PC-9 (cell line): ENCODE measurements at regions not wholly inside any gene's neighbourhood (a gene's known extent, or its start where the extent isn't known, plus 50 kb on each side); places are given as distances from the start of the nearest gene placed in this dataset.

Source experiments
- BruUV-seq: library from RNA; stranded (reverse); fragments of 400-500 nt; replicated peaks from 2 replicates; lab custom pipeline; 2021; lab: Mats Ljungman, UMichigan
- CTCF ChIA-PET: fragments of 300-600 bp; sonication (Branson Sonifier 250); formaldehyde crosslinking; loops from one replicate; lab custom pipeline; 2022; ENCODE audit warnings: antibody characterized with exemption; lab: Charles Lee
- POLR2A ChIA-PET: fragments of 300-600 bp; sonication (Branson Sonifier 250); formaldehyde crosslinking; loops from one replicate; lab custom pipeline; 2022; ENCODE audit warnings: antibody characterized with exemption; ENCODE audit not compliant: unreplicated experiment; lab: Charles Lee
- DNase-seq, 2 experiments: peaks; one replicate each; pipeline versions ENCODE4 v3.0.0 to v3.0.0-alpha.2; 2015 to 2022; ENCODE audit warnings: mixed read lengths in 1 of 2
- H2AFZ ChIP-seq: fragments of 200-600 bp; sonication (generic); 2 replicates; pipeline ENCODE4 v1.8.1; 2017; ENCODE audit warnings: antibody characterized with exemption
- H3F3A ChIP-seq: fragments of 200-600 bp; sonication (generic); 2 replicates; pipeline ENCODE4 v1.8.1; 2017; ENCODE audit warnings: antibody characterized with exemption, mild to moderate bottlenecking, low read depth; ENCODE audit not compliant: insufficient read depth
- H3K27ac ChIP-seq: fragments of 200-600 bp; sonication (generic); 2 replicates; pipeline ENCODE4 v1.6.1; 2016; ENCODE audit warnings: mixed run types
- H3K27me3 ChIP-seq: fragments of 200-600 bp; sonication (generic); 2 replicates; pipeline ENCODE4 v1.6.1; 2016; ENCODE audit warnings: low read depth, mixed run types; ENCODE audit not compliant: insufficient read depth
- H3K36me3 ChIP-seq: fragments of 200-600 bp; sonication (generic); 2 replicates; pipeline ENCODE4 v1.6.1; 2016; ENCODE audit warnings: low read depth, mixed run types
- H3K4me1 ChIP-seq: fragments of 200-600 bp; sonication (generic); replicated peaks from 2 replicates; pipeline ENCODE4 v1.6.1; 2016; ENCODE audit warnings: mixed run types; ENCODE audit not compliant: insufficient read depth
- H3K4me2 ChIP-seq: fragments of 200-600 bp; sonication (generic); 2 replicates; pipeline ENCODE4 v1.6.1; 2017; ENCODE audit warnings: mixed run types
- H3K4me3 ChIP-seq: fragments of 200-600 bp; sonication (generic); 2 replicates; pipeline ENCODE4 v1.6.1; 2016; ENCODE audit warnings: mixed run types
- H3K79me2 ChIP-seq: fragments of 200-600 bp; sonication (generic); 2 replicates; pipeline ENCODE4 v1.6.1; 2017; ENCODE audit warnings: low read depth, mixed run types
- H3K9me2 ChIP-seq: fragments of 200-600 bp; sonication (generic); 2 replicates; pipeline ENCODE4 v1.8.1; 2017; ENCODE audit warnings: mild to moderate bottlenecking; ENCODE audit not compliant: insufficient read depth
- H3K9me3 ChIP-seq: fragments of 200-600 bp; sonication (generic); 2 replicates; pipeline ENCODE4 v1.8.1; 2016; ENCODE audit warnings: low read depth; ENCODE audit not compliant: insufficient read depth
- H4K20me1 ChIP-seq: fragments of 200-600 bp; sonication (generic); 2 replicates; pipeline ENCODE4 v1.8.1; 2017; ENCODE audit not compliant: insufficient read depth
- CTCF ChIP-seq: fragments of 200-600 bp; sonication (generic); conservative IDR thresholded peaks from 2 replicates; pipeline ENCODE4 v1.6.1; 2017; ENCODE audit warnings: mixed run types, antibody characterized with exemption, mild to moderate bottlenecking, moderate library complexity
- EZH2 ChIP-seq: fragments of 200-600 bp; sonication (generic); IDR thresholded peaks from 2 replicates; pipeline ENCODE4 v1.8.0; 2017; ENCODE audit warnings: antibody characterized with exemption, low read depth
- intact Hi-C: fragments of 100-400 bp; cut with micrococcal nuclease; formaldehyde crosslinking; loops from one replicate; pipeline ENCODE4 v1.10.0; 2022; ENCODE audit not compliant: unreplicated experiment

GRCh38 chr11:76280882-76281557, 74.7 kb upstream of the WNT11 start:
- Histone ChIP-seq H3K36me3 (no peaks in the 10 kb centered on the region), H3K27ac (no peak overlapping the region), H3K9me3 (no peaks in the 10 kb centered on the region), H3K79me2 (no peaks in the 10 kb centered on the region), H3F3A (no peaks in the 10 kb centered on the region), H3K4me2 (no peak overlapping the region), H2AFZ (no peak overlapping the region), H3K27me3 (no peaks in the 10 kb centered on the region), H4K20me1 (no peaks in the 10 kb centered on the region), H3K4me1 (no peaks in the 10 kb centered on the region), H3K9me2 (no peaks in the 10 kb centered on the region), H3K4me3 (no peak overlapping the region)
- TF ChIP-seq EZH2 (no peak), CTCF (no peak)
- intact Hi-C loops: no loop called here
- no peak for DNase-seq
- ChIA-PET CTCF (no interaction called here), POLR2A (interaction anchor here (0.5 kb wide), 1 partner anchor 64 kb away, joined by 3 read pairs; no protein-coding TSS in a partner anchor)
- BruUV-seq: no TSS peak

- Histone ChIP-seq H3K4me2 (no peak overlapping the region), H3K9me3 (no peaks in the 10 kb centered on the region), H4K20me1 (no peaks in the 10 kb centered on the region), H3F3A (no peaks in the 10 kb centered on the region), H2AFZ (no peak overlapping the region), H3K36me3 (no peaks in the 10 kb centered on the region), H3K79me2 (no peaks in the 10 kb centered on the region), H3K27ac (no peak overlapping the region), H3K27me3 (no peaks in the 10 kb centered on the region), H3K4me1 (no peaks in the 10 kb centered on the region), H3K9me2 (no peaks in the 10 kb centered on the region), H3K4me3 (no peak overlapping the region)
- DNase-seq: no peak
- no TSS peak for BruUV-seq
- intact Hi-C loops: no loop called here
- POLR2A ChIA-PET: no interaction called here
- TF ChIP-seq CTCF (no peak), EZH2 (no peak)
- CTCF ChIA-PET: no interaction called here
Measured at GRCh38 chr11:76280151-76280881, 74.0 kb upstream of the WNT11 start.

- no peaks in the 10 kb centered on the region for H3K79me2 ChIP-seq
- no peaks in the 10 kb centered on the region for H4K20me1 ChIP-seq
- TF ChIP-seq EZH2 (no peak), CTCF (no peak)
- H3F3A ChIP-seq: no peaks in the 10 kb centered on the region
- no peaks in the 10 kb centered on the region for H3K36me3 ChIP-seq
- no peak overlapping the region for H3K4me2 ChIP-seq
- BruUV-seq: no TSS peak
- no peaks in the 10 kb centered on the region for H3K27me3 ChIP-seq
- H2AFZ ChIP-seq: no peak overlapping the region
- no peaks in the 10 kb centered on the region for H3K4me1 ChIP-seq
- 0 out of 2 replicates have a peak, but pooled peaks cover under 1% of the 10 kb centered on the region for H3K9me3 ChIP-seq
- no peak overlapping the region for H3K27ac ChIP-seq
- ChIA-PET POLR2A (no interaction called here), CTCF (no interaction called here)
- no peak for DNase-seq
- intact Hi-C loops: no loop called here
- H3K9me2 ChIP-seq: no peaks in the 10 kb centered on the region
- H3K4me3 ChIP-seq: no peak overlapping the region
Measured at GRCh38 chr11:76279646-76280045, 73.3 kb upstream of the WNT11 start.
